RWPE2 (cell line): ENCODE measurements at regions not wholly inside any gene's neighbourhood (a gene's known extent, or its start where the extent isn't known, plus 50 kb on each side); places are given as distances from the start of the nearest gene placed in this dataset.
"Not testable (repeated sequence)": the region's sequence is repeated elsewhere in the genome, so short reads cannot be mapped to it uniquely, and the experiment has no call there.

Experiments used
- ATAC-seq: fragments of 200-7000 bp; cut with Tn5 transposase; 3 replicates; pipeline ENCODE4 v1.9.1; 2021; ENCODE audit warnings: low read depth
- DNase-seq: peaks from one replicate; pipeline ENCODE4 v3.0.0-alpha.2; 2020; ENCODE audit warnings: low spot score
- H3K27ac ChIP-seq: fragments of 450-650 bp; 2 replicates; pipeline ENCODE4 v1.5.1; 2017; ENCODE audit warnings: mild to moderate bottlenecking; ENCODE audit not compliant: poor library complexity, severe bottlenecking
- H3K27me3 ChIP-seq: fragments of 250-450 bp; sonication (Bioruptor Pico); 2 replicates; pipeline ENCODE4 v1.5.1; 2021; ENCODE audit warnings: mild to moderate bottlenecking, moderate library complexity; ENCODE audit not compliant: insufficient read depth, poor library complexity, severe bottlenecking
- H3K36me3 ChIP-seq: fragments of 250-450 bp; sonication (Bioruptor Pico); 2 replicates; pipeline ENCODE4 v1.5.1; 2020; ENCODE audit warnings: low read depth, mild to moderate bottlenecking, moderate library complexity
- H3K4me1 ChIP-seq: fragments of 250-450 bp; sonication (Bioruptor Pico); 2 replicates; pipeline ENCODE4 v1.5.1; 2021; ENCODE audit warnings: mild to moderate bottlenecking, moderate library complexity; ENCODE audit not compliant: insufficient read depth, poor library complexity, severe bottlenecking
- H3K4me3 ChIP-seq: fragments of 250-450 bp; sonication (Bioruptor Pico); 2 replicates; pipeline ENCODE4 v1.5.1; 2021; ENCODE audit warnings: mild to moderate bottlenecking, moderate library complexity; ENCODE audit not compliant: severe bottlenecking
- H3K9me3 ChIP-seq: fragments of 250-450 bp; sonication (Bioruptor Pico); 2 replicates; pipeline ENCODE4 v1.5.1; 2021; ENCODE audit warnings: mild to moderate bottlenecking, moderate library complexity; ENCODE audit not compliant: severe bottlenecking
- TF ChIP-seq, protein P1 (sequence below): fragments of 450-650 bp; IDR thresholded peaks from one replicate; pipeline ENCODE4 v1.5.1; 2017; ENCODE audit warnings: mild to moderate bottlenecking, moderate library complexity; ENCODE audit not compliant: poor library complexity, severe bottlenecking

DNA sequence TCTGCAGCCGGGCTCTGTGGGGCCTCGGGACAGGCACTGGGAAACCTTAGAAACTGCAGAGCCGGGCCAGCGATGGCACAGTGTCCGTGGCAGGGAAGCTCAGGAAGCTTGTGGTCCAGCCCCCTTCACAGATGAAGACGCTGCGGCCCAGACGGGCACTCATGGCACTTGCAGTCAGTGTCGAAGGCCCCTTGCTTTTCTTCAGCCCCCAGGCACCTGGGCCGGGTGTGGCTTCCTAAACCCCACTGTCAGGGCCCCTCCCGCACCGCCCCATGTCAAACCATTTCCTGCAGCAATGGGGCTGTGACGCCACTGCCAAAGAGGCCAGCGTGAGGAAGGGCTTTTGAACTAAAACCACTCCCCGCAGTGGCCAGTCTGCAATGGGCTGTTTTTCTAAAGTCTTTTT is 164.0 kb downstream of the LAT start:
- H3K4me1 ChIP-seq, result no peaks in the 10 kb centered on the region
- no peaks in the 10 kb centered on the region for H3K9me3 ChIP-seq
- no peaks in the 10 kb centered on the region for H3K27me3 ChIP-seq
- no peak overlapping the region for H3K4me3 ChIP-seq
- ATAC-seq, result no peak
- no peak for DNase-seq
- TF ChIP-seq, protein P1, sequence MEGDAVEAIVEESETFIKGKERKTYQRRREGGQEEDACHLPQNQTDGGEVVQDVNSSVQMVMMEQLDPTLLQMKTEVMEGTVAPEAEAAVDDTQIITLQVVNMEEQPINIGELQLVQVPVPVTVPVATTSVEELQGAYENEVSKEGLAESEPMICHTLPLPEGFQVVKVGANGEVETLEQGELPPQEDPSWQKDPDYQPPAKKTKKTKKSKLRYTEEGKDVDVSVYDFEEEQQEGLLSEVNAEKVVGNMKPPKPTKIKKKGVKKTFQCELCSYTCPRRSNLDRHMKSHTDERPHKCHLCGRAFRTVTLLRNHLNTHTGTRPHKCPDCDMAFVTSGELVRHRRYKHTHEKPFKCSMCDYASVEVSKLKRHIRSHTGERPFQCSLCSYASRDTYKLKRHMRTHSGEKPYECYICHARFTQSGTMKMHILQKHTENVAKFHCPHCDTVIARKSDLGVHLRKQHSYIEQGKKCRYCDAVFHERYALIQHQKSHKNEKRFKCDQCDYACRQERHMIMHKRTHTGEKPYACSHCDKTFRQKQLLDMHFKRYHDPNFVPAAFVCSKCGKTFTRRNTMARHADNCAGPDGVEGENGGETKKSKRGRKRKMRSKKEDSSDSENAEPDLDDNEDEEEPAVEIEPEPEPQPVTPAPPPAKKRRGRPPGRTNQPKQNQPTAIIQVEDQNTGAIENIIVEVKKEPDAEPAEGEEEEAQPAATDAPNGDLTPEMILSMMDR, result no peak
- H3K27ac ChIP-seq, result no peak overlapping the region
- no peaks in the 10 kb centered on the region for H3K36me3 ChIP-seq

DNA sequence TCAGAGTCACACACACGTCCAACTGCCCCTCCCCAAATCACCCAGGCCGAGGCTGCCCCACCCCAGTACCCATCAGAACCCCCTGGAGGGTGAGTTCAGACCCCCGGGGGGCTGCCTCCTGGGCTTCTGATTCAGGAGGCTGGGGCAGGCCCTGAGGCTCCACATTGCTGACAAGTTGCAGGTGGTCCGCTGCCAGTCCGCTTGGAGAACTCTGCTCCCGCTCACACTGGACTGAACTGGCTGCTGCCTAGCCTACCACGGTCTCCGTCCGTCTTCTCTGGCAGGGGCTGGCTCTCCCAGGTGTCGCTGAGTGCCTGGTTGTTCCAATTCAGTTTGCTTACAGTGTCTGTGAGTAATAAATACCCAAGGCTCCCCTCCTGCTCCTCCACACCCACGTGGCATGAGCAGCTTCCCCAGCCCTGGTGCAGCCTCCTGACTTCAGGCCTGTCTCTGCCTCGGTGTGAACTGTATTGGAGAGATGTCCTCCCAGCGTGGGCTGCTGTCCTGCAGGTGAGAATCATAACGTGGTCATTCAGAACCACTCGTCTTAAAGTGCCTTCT is 163.4 kb downstream of the LAT start:
- no peak overlapping the region for H3K4me3 ChIP-seq
- TF ChIP-seq, protein P1, result no peak
- H3K4me1 ChIP-seq, result no peaks in the 10 kb centered on the region
- ATAC-seq (no peak), DNase-seq (peak; percentile 23)
- H3K27me3 ChIP-seq, result no peaks in the 10 kb centered on the region
- H3K9me3 ChIP-seq, result no peaks in the 10 kb centered on the region
- no peaks in the 10 kb centered on the region for H3K36me3 ChIP-seq
- H3K27ac ChIP-seq, result no peak overlapping the region

DNA sequence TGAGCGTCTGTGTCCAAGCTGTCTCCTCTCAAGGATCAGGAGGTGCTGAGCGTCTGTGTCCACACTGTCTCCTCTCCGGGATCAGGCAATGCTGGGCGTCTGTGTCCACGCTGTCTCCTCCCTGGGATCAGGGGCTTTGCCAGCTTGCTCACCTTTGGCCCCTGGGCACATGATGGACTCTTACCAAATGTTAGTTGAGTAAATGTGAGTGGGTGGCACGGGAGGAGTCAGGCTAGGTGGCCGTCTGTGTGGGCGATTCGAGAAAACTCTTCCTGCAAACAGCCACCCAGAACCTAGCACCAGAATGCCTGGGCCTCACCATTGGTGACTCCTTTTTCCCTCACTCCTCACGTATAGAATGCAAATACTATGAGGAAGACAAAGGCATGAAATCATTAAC is 162.9 kb downstream of the LAT start:
- H3K27me3 ChIP-seq, H3K4me1 ChIP-seq, H3K4me3 ChIP-seq, H3K36me3 ChIP-seq, H3K9me3 ChIP-seq, H3K27ac ChIP-seq, ATAC-seq: not testable (repeated sequence)
- peak; percentile 10 for DNase-seq

DNA sequence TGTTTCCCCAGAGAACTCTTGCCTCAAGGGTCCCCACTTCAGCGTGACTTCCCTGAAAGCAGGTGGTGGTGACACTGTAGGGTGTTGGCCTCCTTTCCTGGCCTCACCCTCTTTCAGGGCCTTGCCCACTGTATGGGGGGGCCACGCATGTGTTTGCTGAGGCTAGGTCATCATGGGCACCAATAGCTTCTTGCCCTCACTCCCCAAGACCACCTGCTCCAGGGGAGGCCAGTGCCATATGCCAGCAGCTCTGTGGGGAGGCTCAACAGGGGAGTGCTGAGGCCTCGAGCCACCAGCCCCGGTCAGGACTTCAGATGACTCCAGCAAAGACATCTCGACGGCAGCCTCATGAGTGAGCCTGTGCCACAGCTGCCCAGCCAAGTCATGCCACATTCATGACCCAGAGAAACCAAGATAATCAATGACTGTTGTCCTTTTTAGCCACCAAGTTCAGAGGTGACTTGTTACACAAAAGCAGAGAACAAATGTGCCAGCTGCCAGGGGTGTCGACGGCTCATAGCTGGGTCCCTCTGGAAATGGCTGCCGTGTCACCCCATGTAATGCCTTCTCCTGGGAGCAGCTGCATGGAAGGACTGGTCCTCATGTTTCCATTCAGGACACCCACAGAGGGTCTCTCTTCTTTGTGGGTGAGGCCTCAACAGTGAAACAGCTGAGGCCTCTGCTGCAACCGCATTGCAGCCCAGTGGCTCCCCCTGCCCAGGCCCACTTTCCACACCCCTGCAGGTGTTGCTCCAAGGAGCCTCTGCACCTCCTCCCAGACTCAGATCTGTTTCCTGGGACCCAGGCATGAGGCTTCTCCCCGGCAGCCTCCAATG is 162.2 kb downstream of the LAT start:
- H3K9me3 ChIP-seq, H3K4me3 ChIP-seq, ATAC-seq, H3K27ac ChIP-seq, H3K27me3 ChIP-seq, H3K4me1 ChIP-seq, H3K36me3 ChIP-seq: not testable (repeated sequence)
- peak; percentile 26 for DNase-seq

DNA sequence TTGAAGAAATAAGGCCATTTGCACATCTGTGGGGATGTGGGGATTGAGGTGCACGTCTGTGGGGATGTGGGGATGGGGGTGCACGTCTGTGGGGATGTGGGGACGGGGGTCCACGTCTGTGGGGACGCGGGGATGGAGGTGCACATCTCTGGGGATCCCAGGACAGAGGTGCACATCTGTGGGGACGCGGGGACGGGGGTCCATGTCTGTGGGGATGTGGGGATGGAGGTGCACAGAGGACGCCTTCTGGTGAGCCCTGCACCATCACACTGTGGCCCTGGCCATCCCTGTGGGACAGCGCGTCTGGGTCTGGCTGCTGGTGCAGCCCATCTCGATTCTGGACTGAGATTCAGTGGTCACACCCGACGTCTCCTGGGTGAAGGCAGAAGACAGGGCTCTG is 161.4 kb downstream of the LAT start:
- Histone ChIP-seq H3K4me1 (no peaks in the 10 kb centered on the region), H3K4me3 (no peak overlapping the region), H3K9me3 (no peaks in the 10 kb centered on the region), H3K27ac (no peak overlapping the region), H3K36me3 (no peaks in the 10 kb centered on the region), H3K27me3 (no peaks in the 10 kb centered on the region)
- DNase-seq, result peak; percentile 32
- ATAC-seq, result no peak
- TF ChIP-seq, protein P1, result no peak

DNA sequence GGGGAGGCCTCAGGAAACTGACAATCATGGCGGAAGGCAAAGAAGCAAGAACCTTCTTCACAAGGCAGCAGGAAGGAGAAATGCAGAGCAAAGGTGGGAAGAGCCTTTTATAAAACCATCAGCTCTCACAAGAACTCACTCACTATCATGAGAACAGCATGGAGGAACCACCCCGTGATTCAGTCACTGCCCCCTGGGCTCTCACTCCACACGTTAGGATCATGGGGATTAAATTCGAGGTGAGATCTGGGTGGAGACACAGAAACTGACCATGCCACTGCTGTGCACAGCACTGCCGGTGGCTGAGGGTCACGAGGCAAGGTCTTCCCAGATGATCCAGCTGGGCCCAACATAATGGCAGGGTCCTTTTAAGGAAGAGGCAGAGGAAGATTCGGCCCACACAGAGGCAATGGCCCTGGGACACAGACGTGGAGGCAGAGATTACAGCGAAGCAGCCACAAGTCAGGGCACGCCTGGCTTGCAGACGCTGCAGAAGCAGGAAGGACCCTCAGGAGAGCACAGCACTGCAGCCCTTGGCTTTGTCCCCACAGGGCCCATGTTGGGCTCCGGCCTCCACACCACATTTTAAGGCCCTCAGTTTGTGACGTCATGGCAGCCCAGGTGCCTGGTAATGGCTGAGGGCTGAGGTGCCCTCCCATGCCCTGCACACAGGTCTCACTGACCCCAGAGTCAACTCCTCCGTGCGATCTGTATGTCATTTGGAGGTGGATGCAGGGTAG is 160.8 kb downstream of the LAT start:
- ATAC-seq, H3K4me1 ChIP-seq, H3K4me3 ChIP-seq, H3K27ac ChIP-seq, DNase-seq, H3K9me3 ChIP-seq, H3K36me3 ChIP-seq, H3K27me3 ChIP-seq: not testable (repeated sequence)

DNA sequence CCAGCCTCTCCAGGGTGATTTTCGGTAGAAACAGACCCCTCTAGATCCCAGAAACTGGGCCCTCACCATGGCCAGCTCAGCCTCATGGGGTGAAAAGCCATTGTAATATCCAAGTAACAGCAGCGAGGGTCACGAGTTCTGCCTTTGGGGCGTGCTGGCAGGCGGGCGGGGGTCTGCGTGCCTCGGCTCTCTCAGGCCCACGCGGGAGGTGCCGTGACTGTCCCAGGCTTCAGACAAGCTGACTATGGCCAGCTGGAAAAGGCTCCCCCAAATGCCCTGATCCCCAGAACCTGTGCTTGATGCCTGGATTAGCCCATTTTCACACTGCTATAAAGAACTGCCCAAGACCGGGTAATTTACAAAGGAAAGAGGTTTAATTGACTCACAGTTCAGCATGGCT is 160.2 kb downstream of the LAT start:
- not testable (repeated sequence) for H3K4me1 ChIP-seq, ATAC-seq, H3K27me3 ChIP-seq, H3K27ac ChIP-seq, H3K9me3 ChIP-seq, DNase-seq, H3K4me3 ChIP-seq, H3K36me3 ChIP-seq

DNA sequence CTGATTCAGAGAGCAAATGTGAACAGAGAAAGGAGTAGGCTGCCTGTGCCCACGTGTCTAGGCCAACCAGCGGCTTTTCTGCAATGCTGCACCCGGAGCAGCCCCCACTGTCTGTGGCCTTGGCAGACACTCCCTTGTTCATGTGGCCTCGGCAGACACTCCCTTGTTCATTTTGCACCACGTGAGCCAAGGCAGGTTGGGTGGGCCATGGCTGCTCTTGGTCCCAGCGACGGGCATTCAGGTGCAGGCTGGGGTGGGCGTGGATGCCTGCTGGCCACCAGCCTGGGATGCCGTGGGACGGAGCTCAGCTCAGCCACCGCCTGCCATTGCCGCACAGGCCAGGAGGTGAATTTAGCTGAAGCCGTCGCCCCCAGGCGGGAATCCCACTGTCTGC is 159.8 kb downstream of the LAT start:
- ATAC-seq, H3K27me3 ChIP-seq, H3K36me3 ChIP-seq, H3K9me3 ChIP-seq, H3K4me3 ChIP-seq, H3K27ac ChIP-seq, H3K4me1 ChIP-seq: not testable (repeated sequence)
- peak; percentile 25 for DNase-seq
